ENCODE measurements at regions not wholly inside any gene's neighbourhood (a gene's known extent, or its start where the extent isn't known, plus 50 kb on each side); places are given as distances from the start of the nearest gene placed in this dataset.

DNA sequence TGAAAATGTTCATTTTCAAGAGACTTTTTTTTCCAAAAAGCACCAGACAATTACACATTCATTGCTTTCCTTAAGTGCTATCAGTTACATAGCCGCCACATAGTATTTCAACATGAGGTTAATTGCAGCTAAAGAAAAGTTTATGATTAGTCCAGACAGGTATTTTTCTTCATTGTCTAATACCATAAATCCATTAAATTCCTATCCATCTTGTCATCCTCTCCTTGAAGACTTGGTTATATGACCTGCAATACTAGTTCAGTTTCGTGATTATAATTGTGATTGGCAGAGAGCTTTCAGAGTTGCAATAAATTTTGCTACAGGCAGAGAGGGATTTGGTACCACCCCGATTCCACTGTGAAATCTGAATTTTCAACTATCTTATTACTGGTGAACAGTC is 437.7 kb downstream of the GPATCH2 start:
- Histone ChIP-seq H2AK5ac (ENCODE audit: low read length) (no peak overlapping the region), H3K36me3 (ENCODE audit: control insufficient read depth, insufficient read depth, low read length) (no peaks in the 10 kb centered on the region), H4K5ac (ENCODE audit: low read length) (no peak overlapping the region), H3K27me3 (ENCODE audit: insufficient read depth, low read length, poor library complexity) (no peaks in the 10 kb centered on the region), H3K4me1 (ENCODE audit: control insufficient read depth, low read depth, low read length) (no peaks in the 10 kb centered on the region), H3K79me1 (ENCODE audit: low read length) (no peaks in the 10 kb centered on the region), H2BK120ac (ENCODE audit: low read depth, low read length) (no peak overlapping the region), H3K79me2 (ENCODE audit: control insufficient read depth, insufficient read depth, low read length) (no peaks in the 10 kb centered on the region), H3K9ac (ENCODE audit: low read length) (no peak overlapping the region), H2BK5ac (ENCODE audit: low read length) (no peak overlapping the region), H3K4me2 (ENCODE audit: low read length) (no peak overlapping the region), H2BK15ac (replicated peaks; ENCODE audit: low read depth) (no peak overlapping the region), H3K4ac (ENCODE audit: low read depth, low read length) (no peak overlapping the region), H3K27ac (ENCODE audit: low read depth, low read length) (no peak overlapping the region), H3K18ac (ENCODE audit: low read length) (no peak overlapping the region), H3K4me3 (ENCODE audit: low read length) (no peak overlapping the region), H3K56ac (ENCODE audit: low read length) (no peak overlapping the region), H3K23ac (ENCODE audit: low read length) (no peak overlapping the region), H4K8ac (ENCODE audit: low read depth, low read length) (no peak overlapping the region)
- no peak for DNase-seq
- no CpG with 5 or more reads among the region's 3 CpGs for WGBS (ENCODE audit: extremely low coverage, insufficient coverage, low lambda C conversion rate)

DNA sequence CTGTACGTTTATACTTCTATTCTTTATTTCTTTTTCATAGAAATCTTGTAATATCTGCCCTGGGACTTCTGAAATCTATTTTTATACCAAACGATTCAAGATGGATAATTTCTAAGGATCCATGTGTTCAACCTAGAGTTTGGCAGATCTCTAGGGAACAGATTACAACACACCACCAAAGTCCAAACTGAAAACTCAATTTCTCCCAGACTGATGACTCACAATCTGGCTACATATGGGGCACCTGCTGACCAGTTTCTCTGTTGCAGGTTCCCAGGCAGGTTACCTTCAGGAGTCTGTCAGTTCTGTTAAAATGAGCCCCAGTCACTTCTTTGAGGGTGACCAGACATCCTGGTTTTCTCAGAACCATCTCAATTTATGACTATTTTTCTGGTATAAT is 439.4 kb downstream of the GPATCH2 start:
- Histone ChIP-seq H2AK5ac (ENCODE audit: low read length) (no peak overlapping the region), H3K4me1 (ENCODE audit: control insufficient read depth, low read depth, low read length) (no peaks in the 10 kb centered on the region), H3K4me3 (ENCODE audit: low read length) (no peak overlapping the region), H3K27ac (ENCODE audit: low read depth, low read length) (no peak overlapping the region), H3K56ac (ENCODE audit: low read length) (no peak overlapping the region), H3K36me3 (ENCODE audit: control insufficient read depth, insufficient read depth, low read length) (no peaks in the 10 kb centered on the region), H2BK15ac (replicated peaks; ENCODE audit: low read depth) (no peak overlapping the region), H2BK120ac (ENCODE audit: low read depth, low read length) (no peak overlapping the region), H3K18ac (ENCODE audit: low read length) (no peak overlapping the region), H3K27me3 (ENCODE audit: insufficient read depth, low read length, poor library complexity) (no peaks in the 10 kb centered on the region), H4K8ac (ENCODE audit: low read depth, low read length) (no peak overlapping the region), H3K4ac (ENCODE audit: low read depth, low read length) (no peak overlapping the region), H3K79me2 (ENCODE audit: control insufficient read depth, insufficient read depth, low read length) (no peaks in the 10 kb centered on the region), H3K79me1 (ENCODE audit: low read length) (no peaks in the 10 kb centered on the region), H3K4me2 (ENCODE audit: low read length) (no peak overlapping the region), H3K23ac (ENCODE audit: low read length) (no peak overlapping the region), H2BK5ac (ENCODE audit: low read length) (no peak overlapping the region), H4K5ac (ENCODE audit: low read length) (no peak overlapping the region), H3K9ac (ENCODE audit: low read length) (no peak overlapping the region)
- DNase-seq: no peak
- WGBS (ENCODE audit: extremely low coverage, insufficient coverage, low lambda C conversion rate): 100% methylated on average over 1 of the region's 2 CpGs

DNA sequence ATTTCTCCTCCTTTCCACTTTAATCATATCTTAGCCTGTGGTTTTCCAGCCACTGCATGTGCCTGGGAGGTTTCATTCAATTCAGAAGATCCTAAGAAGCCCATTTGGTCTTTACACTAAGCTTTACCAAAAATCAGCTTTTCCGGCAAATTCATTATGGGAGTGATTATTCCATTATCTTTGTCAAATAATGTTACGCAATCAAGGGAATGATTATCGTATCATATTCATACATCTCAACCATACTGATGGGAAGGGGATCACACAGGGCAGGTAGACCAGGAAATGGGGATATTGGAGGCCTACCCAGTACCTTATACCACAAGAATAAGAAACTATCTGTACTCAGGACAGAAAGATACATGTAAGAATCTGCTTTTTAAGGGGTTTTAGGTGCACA is 440.5 kb downstream of the GPATCH2 start:
- Histone ChIP-seq H3K4me1 (ENCODE audit: control insufficient read depth, low read depth, low read length) (no peaks in the 10 kb centered on the region), H3K56ac (ENCODE audit: low read length) (no peak overlapping the region), H4K8ac (ENCODE audit: low read depth, low read length) (no peak overlapping the region), H3K36me3 (ENCODE audit: control insufficient read depth, insufficient read depth, low read length) (no peaks in the 10 kb centered on the region), H3K79me2 (ENCODE audit: control insufficient read depth, insufficient read depth, low read length) (no peaks in the 10 kb centered on the region), H2AK5ac (ENCODE audit: low read length) (no peak overlapping the region), H3K18ac (ENCODE audit: low read length) (no peak overlapping the region), H3K9ac (ENCODE audit: low read length) (no peak overlapping the region), H4K5ac (ENCODE audit: low read length) (no peak overlapping the region), H3K4me2 (ENCODE audit: low read length) (no peak overlapping the region), H2BK5ac (ENCODE audit: low read length) (no peak overlapping the region), H3K79me1 (ENCODE audit: low read length) (no peaks in the 10 kb centered on the region), H3K27ac (ENCODE audit: low read depth, low read length) (no peak overlapping the region), H2BK15ac (replicated peaks; ENCODE audit: low read depth) (no peak overlapping the region), H2BK120ac (ENCODE audit: low read depth, low read length) (no peak overlapping the region), H3K23ac (ENCODE audit: low read length) (no peak overlapping the region), H3K4ac (ENCODE audit: low read depth, low read length) (no peak overlapping the region), H3K4me3 (ENCODE audit: low read length) (no peak overlapping the region), H3K27me3 (ENCODE audit: insufficient read depth, low read length, poor library complexity) (no peaks in the 10 kb centered on the region)
- no peak for DNase-seq
- no CpG with 5 or more reads among the region's 3 CpGs for WGBS (ENCODE audit: extremely low coverage, insufficient coverage, low lambda C conversion rate)

DNA sequence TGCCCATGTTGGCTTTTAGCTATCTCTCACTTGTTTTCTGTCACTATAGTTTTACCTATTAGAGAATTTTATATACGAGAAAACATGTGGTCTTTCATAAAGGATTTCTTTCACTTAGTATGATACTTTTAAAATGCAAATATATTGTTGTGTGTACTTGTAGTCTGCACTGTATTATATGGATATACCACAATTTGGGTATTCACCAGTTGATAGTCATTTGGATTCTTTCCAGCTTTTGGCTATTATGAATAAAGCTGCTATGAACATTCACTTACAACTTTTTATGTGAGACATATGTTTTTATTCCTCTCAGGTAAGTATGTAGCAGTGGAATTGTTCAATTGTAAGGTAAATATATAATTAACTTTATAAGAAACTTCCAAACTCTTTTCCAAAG is 441.5 kb downstream of the GPATCH2 start:
- Histone ChIP-seq H2BK15ac (replicated peaks; ENCODE audit: low read depth) (no peak overlapping the region), H3K18ac (ENCODE audit: low read length) (no peak overlapping the region), H3K4me1 (ENCODE audit: control insufficient read depth, low read depth, low read length) (no peaks in the 10 kb centered on the region), H3K36me3 (ENCODE audit: control insufficient read depth, insufficient read depth, low read length) (no peaks in the 10 kb centered on the region), H3K27me3 (ENCODE audit: insufficient read depth, low read length, poor library complexity) (no peaks in the 10 kb centered on the region), H3K56ac (ENCODE audit: low read length) (no peak overlapping the region), H2BK120ac (ENCODE audit: low read depth, low read length) (no peak overlapping the region), H3K27ac (ENCODE audit: low read depth, low read length) (no peak overlapping the region), H3K4me2 (ENCODE audit: low read length) (no peak overlapping the region), H3K79me2 (ENCODE audit: control insufficient read depth, insufficient read depth, low read length) (no peaks in the 10 kb centered on the region), H3K9ac (ENCODE audit: low read length) (no peak overlapping the region), H4K5ac (ENCODE audit: low read length) (no peak overlapping the region), H3K4me3 (ENCODE audit: low read length) (no peak overlapping the region), H2BK5ac (ENCODE audit: low read length) (no peak overlapping the region), H4K8ac (ENCODE audit: low read depth, low read length) (no peak overlapping the region), H3K23ac (ENCODE audit: low read length) (no peak overlapping the region), H2AK5ac (ENCODE audit: low read length) (no peak overlapping the region), H3K79me1 (ENCODE audit: low read length) (no peaks in the 10 kb centered on the region), H3K4ac (ENCODE audit: low read depth, low read length) (no peak overlapping the region)
- WGBS (ENCODE audit: extremely low coverage, insufficient coverage, low lambda C conversion rate): no CpG with 5 or more reads among the region's 1 CpG
- DNase-seq: no peak

DNA sequence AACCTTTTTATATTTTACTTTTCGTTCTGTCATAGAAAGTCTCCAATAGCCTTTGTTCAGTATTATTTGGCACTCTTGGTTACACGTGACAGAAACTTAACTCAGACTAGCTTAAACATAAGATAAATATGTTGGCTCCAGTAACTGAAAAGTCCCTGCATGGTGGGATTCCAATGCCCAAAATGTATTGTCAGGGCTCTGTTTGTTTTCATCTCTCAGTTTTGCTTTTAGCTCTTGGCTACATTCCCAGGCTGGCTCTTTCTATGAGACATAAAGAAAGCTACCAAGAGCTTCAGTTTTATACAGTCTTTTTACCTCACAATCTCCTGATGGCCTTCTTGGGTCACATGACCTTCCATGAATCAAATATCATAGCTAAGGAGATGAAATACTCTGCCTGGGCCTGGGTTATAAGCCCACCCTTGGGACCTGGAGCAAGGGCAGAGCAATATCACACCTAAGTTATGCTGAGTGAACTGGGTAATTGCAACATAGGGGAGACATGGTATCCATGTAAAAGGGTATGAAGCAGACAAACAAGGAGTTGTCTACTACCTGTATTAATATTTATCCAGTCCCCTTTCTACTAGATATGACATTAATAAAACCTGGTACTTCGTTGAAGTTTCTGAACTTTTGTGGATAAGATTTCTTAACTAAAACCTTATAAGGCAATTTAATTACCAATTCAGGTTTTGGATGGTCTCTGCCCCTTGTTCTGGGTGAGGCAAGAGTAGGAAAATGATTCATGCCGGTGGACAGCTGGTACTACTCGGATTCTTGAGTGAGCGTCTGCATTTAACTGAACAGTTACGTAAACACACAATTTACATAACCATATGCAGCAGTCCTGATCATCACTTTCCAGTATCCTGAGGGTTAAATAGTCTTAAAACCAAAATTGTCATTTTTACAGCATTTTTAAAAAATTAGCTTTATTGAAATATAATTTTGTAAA is 442.3 kb downstream of the GPATCH2 start:
- no peaks in the 10 kb centered on the region for H3K36me3 ChIP-seq (ENCODE audit: control insufficient read depth, insufficient read depth, low read length)
- no peak overlapping the region for H3K56ac ChIP-seq (ENCODE audit: low read length)
- no peaks in the 10 kb centered on the region for H3K27me3 ChIP-seq (ENCODE audit: insufficient read depth, low read length, poor library complexity)
- H3K79me1 ChIP-seq (ENCODE audit: low read length): no peaks in the 10 kb centered on the region
- H3K4me2 ChIP-seq (ENCODE audit: low read length): no peak overlapping the region
- no peak for DNase-seq
- H3K79me2 ChIP-seq (ENCODE audit: control insufficient read depth, insufficient read depth, low read length): no peaks in the 10 kb centered on the region
- H3K23ac ChIP-seq (ENCODE audit: low read length): no peak overlapping the region
- H3K27ac ChIP-seq (ENCODE audit: low read depth, low read length): no peak overlapping the region
- no peak overlapping the region for H3K18ac ChIP-seq (ENCODE audit: low read length)
- H2AK5ac ChIP-seq (ENCODE audit: low read length): no peak overlapping the region
- H2BK120ac ChIP-seq (ENCODE audit: low read depth, low read length): no peak overlapping the region
- H3K4me3 ChIP-seq (ENCODE audit: low read length): no peak overlapping the region
- no peak overlapping the region for H4K5ac ChIP-seq (ENCODE audit: low read length)
- H3K4me1 ChIP-seq (ENCODE audit: control insufficient read depth, low read depth, low read length): no peaks in the 10 kb centered on the region
- no peak overlapping the region for H3K4ac ChIP-seq (ENCODE audit: low read depth, low read length)
- H2BK5ac ChIP-seq (ENCODE audit: low read length): no peak overlapping the region
- no peak overlapping the region for H2BK15ac ChIP-seq (replicated peaks; ENCODE audit: low read depth)
- H4K8ac ChIP-seq (ENCODE audit: low read depth, low read length): no peak overlapping the region
- no CpG with 5 or more reads among the region's 7 CpGs for WGBS (ENCODE audit: extremely low coverage, insufficient coverage, low lambda C conversion rate)
- no peak overlapping the region for H3K9ac ChIP-seq (ENCODE audit: low read length)

DNA sequence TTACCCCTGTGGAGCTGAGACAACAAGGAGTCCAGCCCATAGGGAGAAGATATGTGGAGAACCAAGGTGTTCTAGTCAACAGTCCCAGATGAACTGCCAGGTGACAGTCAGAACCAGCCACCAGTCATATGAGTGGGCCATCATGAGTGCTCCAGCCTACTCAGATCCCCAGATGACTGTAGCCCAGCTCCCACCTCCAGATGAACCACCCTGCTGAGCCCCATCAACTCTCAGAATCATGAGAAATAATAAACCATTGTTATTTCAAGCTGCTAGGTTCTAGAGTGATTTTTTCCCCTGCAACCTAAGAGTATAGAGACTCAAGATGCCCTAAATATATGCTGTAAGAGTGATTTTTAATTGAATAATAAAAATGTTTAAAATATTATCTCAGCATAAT is 444.2 kb downstream of the GPATCH2 start:
- Histone ChIP-seq H3K27me3 (ENCODE audit: insufficient read depth, low read length, poor library complexity) (no peaks in the 10 kb centered on the region), H3K18ac (ENCODE audit: low read length) (no peak overlapping the region)

More for the DNA sequence above, 444.2 kb downstream of the GPATCH2 start:
- Histone ChIP-seq H3K23ac (ENCODE audit: low read length) (no peak overlapping the region), H3K4me2 (ENCODE audit: low read length) (no peak overlapping the region), H3K4me1 (ENCODE audit: control insufficient read depth, low read depth, low read length) (no peaks in the 10 kb centered on the region), H4K8ac (ENCODE audit: low read depth, low read length) (no peak overlapping the region), H2BK15ac (replicated peaks; ENCODE audit: low read depth) (no peak overlapping the region), H3K36me3 (ENCODE audit: control insufficient read depth, insufficient read depth, low read length) (no peaks in the 10 kb centered on the region), H3K56ac (ENCODE audit: low read length) (no peak overlapping the region), H2BK5ac (ENCODE audit: low read length) (no peak overlapping the region), H3K4ac (ENCODE audit: low read depth, low read length) (no peak overlapping the region), H3K4me3 (ENCODE audit: low read length) (no peak overlapping the region), H4K5ac (ENCODE audit: low read length) (no peak overlapping the region), H2BK120ac (ENCODE audit: low read depth, low read length) (no peak overlapping the region), H3K9ac (ENCODE audit: low read length) (no peak overlapping the region), H3K79me2 (ENCODE audit: control insufficient read depth, insufficient read depth, low read length) (no peaks in the 10 kb centered on the region), H3K27ac (ENCODE audit: low read depth, low read length) (no peak overlapping the region), H2AK5ac (ENCODE audit: low read length) (no peak overlapping the region), H3K79me1 (ENCODE audit: low read length) (no peaks in the 10 kb centered on the region)
- DNase-seq: no peak

Measured in mesendoderm (in vitro differentiated cells).